Tibial nerve (tissue), 4 donors: ENCODE measurements at regions not wholly inside any gene's neighbourhood (a gene's known extent, or its start where the extent isn't known, plus 50 kb on each side); places are given as distances from the start of the nearest gene placed in this dataset.

Source experiments
- DNase-seq, 2 donors: peaks; one replicate each; pipeline ENCODE4 v3.0.0-alpha.2; 2019; ENCODE audit warnings: low spot score in 2 of 2
- H3K27ac ChIP-seq, 4 donors: fragments of 200-600 bp; sonication (generic) in 3 of 4; one replicate each; pipeline ENCODE4 v1.5.1; 2017 to 2019; ENCODE audit warnings: mild to moderate bottlenecking in 1 of 4
- H3K27me3 ChIP-seq, 2 donors: fragments of 200-600 bp; sonication (generic) in 1 of 2; one replicate each; pipeline versions ENCODE4 v1.5.1 to v1.6.0; 2017 to 2019
- H3K36me3 ChIP-seq, 3 donors: fragments of 200-600 bp; sonication (generic); one replicate each; pipeline ENCODE4 v1.5.1; 2018 to 2019
- H3K4me1 ChIP-seq, 4 donors: fragments of 200-600 bp; sonication (generic) in 3 of 4; one replicate each; pipeline ENCODE4 v1.5.1; 2017 to 2019
- H3K4me3 ChIP-seq, 4 donors: fragments of 200-600 bp; sonication (generic) in 3 of 4; one replicate each; pipeline ENCODE4 v1.5.1; 2017 to 2019; ENCODE audit warnings: mild to moderate bottlenecking in 1 of 4, moderate library complexity in 1 of 4
- H3K9me3 ChIP-seq, 4 donors: fragments of 200-600 bp; sonication (generic) in 3 of 4; one replicate each; pipeline ENCODE4 v1.5.1; 2017 to 2019
- EP300 ChIP-seq, 2 donors: sonication (generic); formaldehyde crosslinking; IDR thresholded peaks; one replicate each; pipeline ENCODE4 v1.6.1; 2017; ENCODE audit warnings: antibody characterized with exemption in 2 of 2, mild to moderate bottlenecking in 1 of 2
- POLR2A ChIP-seq, 2 donors: fragments of 450-650 bp; IDR thresholded peaks; one replicate each; pipeline ENCODE4 v1.6.1; 2017; ENCODE audit warnings: antibody characterized with exemption in 2 of 2, mild to moderate bottlenecking in 2 of 2, moderate library complexity in 2 of 2
- WGBS, 2 donors: methylation state at CpG; one replicate each; pipeline ENCODE4 v1.1.5; 2018; 5-methylcytosine and 5-hydroxymethylcytosine counted together
- TF ChIP-seq, protein P1 (sequence below), 5 experiments: fragments of 200-600 bp in 3 of 5; fragments of 450-650 bp in 2 of 5; sonication (generic) in 3 of 5; IDR thresholded peaks; one replicate each; pipeline ENCODE4 v1.5.1; 2016 to 2019; ENCODE audit warnings: antibody characterized with exemption in 5 of 5, mild to moderate bottlenecking in 3 of 5, moderate library complexity in 2 of 5

- Histone ChIP-seq H3K4me3 (no peak overlapping the region), H3K36me3 (no peaks in the 10 kb centered on the region), H3K4me1 (no peaks in the 10 kb centered on the region), H3K27ac (no peak overlapping the region), H3K9me3 (no peaks in the 10 kb centered on the region), H3K27me3 (no peaks in the 10 kb centered on the region)
- WGBS, 2 donors, result 61 to 65% methylated on average over 2 of the region's 2 CpGs
- TF ChIP-seq POLR2A (IDR thresholded peaks at IDR 0.05) (no peak), EP300 (IDR thresholded peaks at IDR 0.05) (no peak)
- TF ChIP-seq, protein P1, sequence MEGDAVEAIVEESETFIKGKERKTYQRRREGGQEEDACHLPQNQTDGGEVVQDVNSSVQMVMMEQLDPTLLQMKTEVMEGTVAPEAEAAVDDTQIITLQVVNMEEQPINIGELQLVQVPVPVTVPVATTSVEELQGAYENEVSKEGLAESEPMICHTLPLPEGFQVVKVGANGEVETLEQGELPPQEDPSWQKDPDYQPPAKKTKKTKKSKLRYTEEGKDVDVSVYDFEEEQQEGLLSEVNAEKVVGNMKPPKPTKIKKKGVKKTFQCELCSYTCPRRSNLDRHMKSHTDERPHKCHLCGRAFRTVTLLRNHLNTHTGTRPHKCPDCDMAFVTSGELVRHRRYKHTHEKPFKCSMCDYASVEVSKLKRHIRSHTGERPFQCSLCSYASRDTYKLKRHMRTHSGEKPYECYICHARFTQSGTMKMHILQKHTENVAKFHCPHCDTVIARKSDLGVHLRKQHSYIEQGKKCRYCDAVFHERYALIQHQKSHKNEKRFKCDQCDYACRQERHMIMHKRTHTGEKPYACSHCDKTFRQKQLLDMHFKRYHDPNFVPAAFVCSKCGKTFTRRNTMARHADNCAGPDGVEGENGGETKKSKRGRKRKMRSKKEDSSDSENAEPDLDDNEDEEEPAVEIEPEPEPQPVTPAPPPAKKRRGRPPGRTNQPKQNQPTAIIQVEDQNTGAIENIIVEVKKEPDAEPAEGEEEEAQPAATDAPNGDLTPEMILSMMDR (IDR thresholded peaks at IDR 0.05), result no peak
- DNase-seq, result no peak
Measured at GRCh38 chr5:10912435-10912834, 151.4 kb upstream of the DAP start.

DNA sequence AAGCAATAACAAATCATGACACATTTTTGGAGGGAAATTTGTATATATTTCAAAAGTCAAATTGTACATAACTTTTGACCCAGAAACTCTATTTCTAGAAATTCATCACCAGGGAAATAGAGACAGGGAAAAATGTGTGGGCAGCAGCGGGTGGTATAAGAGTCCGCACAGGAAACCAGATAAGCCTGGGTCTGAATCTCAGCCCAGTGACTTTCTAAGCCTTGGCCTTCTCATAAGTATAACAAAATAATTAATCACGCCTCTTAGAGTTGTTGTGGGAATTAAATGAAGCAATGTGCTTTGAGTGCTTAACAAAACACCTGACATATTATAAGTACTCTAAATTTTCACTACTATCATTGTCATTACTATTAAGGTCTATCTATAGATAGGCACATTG lies 149.2 kb upstream of the DAP start:
- H3K36me3 ChIP-seq, result no peaks in the 10 kb centered on the region
- 90 to 96% methylated on average over 3 of the region's 3 CpGs for WGBS, 2 donors
- H3K4me1 ChIP-seq, result no peaks in the 10 kb centered on the region
- H3K9me3 ChIP-seq, result no peaks in the 10 kb centered on the region
- H3K27ac ChIP-seq, result no peak overlapping the region
- no peaks in the 10 kb centered on the region for H3K27me3 ChIP-seq
- no peak overlapping the region for H3K4me3 ChIP-seq
- TF ChIP-seq EP300 (IDR thresholded peaks at IDR 0.05), result no peak
- TF ChIP-seq, protein P1 (IDR thresholded peaks at IDR 0.05), result no peak
- no peak for TF ChIP-seq POLR2A (IDR thresholded peaks at IDR 0.05)
- DNase-seq, result no peak

GRCh38 chr5:10904862-10905432 lies 143.9 kb upstream of the DAP start:
- Histone ChIP-seq H3K9me3 (no peaks in the 10 kb centered on the region), H3K4me1 (no peaks in the 10 kb centered on the region), H3K4me3 (no peak overlapping the region), H3K27ac (no peak overlapping the region), H3K27me3 (no peaks in the 10 kb centered on the region), H3K36me3 (no peaks in the 10 kb centered on the region)
- TF ChIP-seq, protein P1 (IDR thresholded peaks at IDR 0.05), result no peak
- TF ChIP-seq POLR2A (IDR thresholded peaks at IDR 0.05) (no peak), EP300 (IDR thresholded peaks at IDR 0.05) (no peak)
- WGBS, 2 donors, result 51 to 59% methylated on average over 3 of the region's 3 CpGs
- DNase-seq, result no peak

- 90 to 93% methylated on average over 2 of the region's 2 CpGs for WGBS, 2 donors
- TF ChIP-seq, protein P1 (IDR thresholded peaks at IDR 0.05), result no peak
- TF ChIP-seq EP300 (IDR thresholded peaks at IDR 0.05) (no peak), POLR2A (IDR thresholded peaks at IDR 0.05) (no peak)
- Histone ChIP-seq H3K4me1 (no peaks in the 10 kb centered on the region), H3K4me3 (no peak overlapping the region), H3K36me3 (no peaks in the 10 kb centered on the region), H3K27ac (no peak overlapping the region), H3K9me3 (no peaks in the 10 kb centered on the region), H3K27me3 (no peaks in the 10 kb centered on the region)
- no peak for DNase-seq
Measured at GRCh38 chr5:10903786-10904560, 142.9 kb upstream of the DAP start.

- TF ChIP-seq POLR2A (IDR thresholded peaks at IDR 0.05), result no peak
- TF ChIP-seq, protein P1 (IDR thresholded peaks at IDR 0.05), result no peak
- TF ChIP-seq EP300 (IDR thresholded peaks at IDR 0.05), result no peak
- WGBS, 2 donors, result 31 to 36% methylated on average over 2 of the region's 2 CpGs
- no peaks in the 10 kb centered on the region for H3K4me1 ChIP-seq
- H3K27ac ChIP-seq, result no peak overlapping the region
- DNase-seq, result no peak
- H3K4me3 ChIP-seq, result no peak overlapping the region
- no peaks in the 10 kb centered on the region for H3K36me3 ChIP-seq
- H3K9me3 ChIP-seq, result no peaks in the 10 kb centered on the region
- H3K27me3 ChIP-seq, result no peaks in the 10 kb centered on the region
Measured at GRCh38 chr5:10902145-10902544, 141.1 kb upstream of the DAP start.
